ENCODE measurements at regions not wholly inside any gene's neighbourhood (a gene's known extent, or its start where the extent isn't known, plus 50 kb on each side); places are given as distances from the start of the nearest gene placed in this dataset.

- no peak overlapping the region for H3K27ac ChIP-seq (ENCODE audit: low read length)
- no peaks in the 10 kb centered on the region for H3K9me3 ChIP-seq (ENCODE audit: low read length)
- no peaks in the 10 kb centered on the region for H3K9me2 ChIP-seq (ENCODE audit: insufficient read depth, low read length)
- no peak overlapping the region for H3K9ac ChIP-seq (ENCODE audit: low read length)
- H4K20me1 ChIP-seq (ENCODE audit: insufficient read depth): no peaks in the 10 kb centered on the region
- H3K4me3 ChIP-seq (ENCODE audit: low read length): no peak overlapping the region
- no peaks in the 10 kb centered on the region for H3K79me2 ChIP-seq (replicated peaks; ENCODE audit: insufficient read depth, low read length)
- no peaks in the 10 kb centered on the region for H3K27me3 ChIP-seq (ENCODE audit: insufficient read depth, low read depth, low read length)
- no peak overlapping the region for H2AFZ ChIP-seq (ENCODE audit: low read depth, low read length)
- TF ChIP-seq POLR2AphosphoS5 (IDR thresholded peaks at IDR 0.05) (no peak), RAD21 (conservative IDR thresholded peaks at IDR 0.05) (no peak), SMC3 (conservative IDR thresholded peaks at IDR 0.05; ENCODE audit: poor library complexity) (no peak), MXI1 (conservative IDR thresholded peaks at IDR 0.05; ENCODE audit: poor library complexity, severe bottlenecking) (no peak), CTCF (IDR thresholded peaks at IDR 0.05; ENCODE audit: poor library complexity, severe bottlenecking) (no peak), REST (IDR thresholded peaks at IDR 0.05; ENCODE audit: borderline replicate concordance) (no peak), TAF1 (IDR thresholded peaks at IDR 0.05; ENCODE audit: low read depth) (no peak), EZH2 (IDR thresholded peaks at IDR 0.05; ENCODE audit: borderline replicate concordance, insufficient read depth, low read length, poor library complexity, severe bottlenecking) (no peak), EP300 (conservative IDR thresholded peaks at IDR 0.05; ENCODE audit: poor library complexity, severe bottlenecking) (no peak)
- no peaks in the 10 kb centered on the region for H3K36me3 ChIP-seq (ENCODE audit: insufficient read depth, low read length)
- H3K4me2 ChIP-seq (ENCODE audit: low read length): no peak overlapping the region
- no peaks in the 10 kb centered on the region for H3F3A ChIP-seq (ENCODE audit: insufficient read depth, low read length, poor library complexity, severe bottlenecking)
Observed at GRCh38 chr9:89843074-89843473, 238.3 kb downstream of the GADD45G start.

- H2AFZ ChIP-seq (ENCODE audit: low read depth, low read length): no peak overlapping the region
- H3K4me3 ChIP-seq (ENCODE audit: low read length): no peak overlapping the region
- H3K9me3 ChIP-seq (ENCODE audit: low read length): no peaks in the 10 kb centered on the region
- H3F3A ChIP-seq (ENCODE audit: insufficient read depth, low read length, poor library complexity, severe bottlenecking): no peaks in the 10 kb centered on the region
- no peaks in the 10 kb centered on the region for H3K27me3 ChIP-seq (ENCODE audit: insufficient read depth, low read depth, low read length)
- no peaks in the 10 kb centered on the region for H3K79me2 ChIP-seq (replicated peaks; ENCODE audit: insufficient read depth, low read length)
- no peak overlapping the region for H3K27ac ChIP-seq (ENCODE audit: low read length)
- no peaks in the 10 kb centered on the region for H3K9me2 ChIP-seq (ENCODE audit: insufficient read depth, low read length)
- H3K36me3 ChIP-seq (ENCODE audit: insufficient read depth, low read length): no peaks in the 10 kb centered on the region
- no peak overlapping the region for H3K4me2 ChIP-seq (ENCODE audit: low read length)
- H3K9ac ChIP-seq (ENCODE audit: low read length): no peak overlapping the region
- no peak for TF ChIP-seq RAD21 (conservative IDR thresholded peaks at IDR 0.05)
- no peak for TF ChIP-seq EZH2 (IDR thresholded peaks at IDR 0.05; ENCODE audit: borderline replicate concordance, insufficient read depth, low read length, poor library complexity, severe bottlenecking)
- TF ChIP-seq POLR2AphosphoS5 (IDR thresholded peaks at IDR 0.05): no peak
- no peak for TF ChIP-seq REST (IDR thresholded peaks at IDR 0.05; ENCODE audit: borderline replicate concordance)
- no peak for TF ChIP-seq MXI1 (conservative IDR thresholded peaks at IDR 0.05; ENCODE audit: poor library complexity, severe bottlenecking)
- TF ChIP-seq EP300 (conservative IDR thresholded peaks at IDR 0.05; ENCODE audit: poor library complexity, severe bottlenecking): no peak
- H4K20me1 ChIP-seq (ENCODE audit: insufficient read depth): no peaks in the 10 kb centered on the region
Observed at GRCh38 chr9:89843591-89843990, 238.8 kb downstream of the GADD45G start.
